ENCODE measurements at regions not wholly inside any gene's neighbourhood (a gene's known extent, or its start where the extent isn't known, plus 50 kb on each side); places are given as distances from the start of the nearest gene placed in this dataset. TPM values are rescaled to one million over a fixed set of nuclear protein-coding genes. Genes with fewer than 3 reads are reported as not detected.

Small RNA genes lying in the stretch of these regions (small RNA-seq; reads per million reads assigned to genes)
- gene RNU6-70P: not detected

All from thyroid gland (tissue), 1 donor.